SK-N-SH (cell line): ENCODE measurements at regions not wholly inside any gene's neighbourhood (a gene's known extent, or its start where the extent isn't known, plus 50 kb on each side); places are given as distances from the start of the nearest gene placed in this dataset.

Experiments used
- CTCF ChIA-PET: fragments of 300-600, 350-600 bp; formaldehyde crosslinking; extraction: SDS; loops from one replicate; lab custom pipeline; 2021; lab: Yijun Ruan, JAX
- POLR2A ChIA-PET: fragments of 350-600 bp; sonication (Branson Sonifier 250); formaldehyde crosslinking; extraction: SDS; loops from one replicate; lab custom pipeline; 2020; ENCODE audit warnings: antibody characterized with exemption, inconsistent platforms; lab: Yijun Ruan, JAX
- DNase-seq: peaks from one replicate; pipeline ENCODE4 v3.0.0; 2012
- H2AFZ ChIP-seq: fragments of 200-600 bp; sonication (generic); 2 replicates; pipeline ENCODE4 v1.8.1; 2016; ENCODE audit warnings: antibody characterized with exemption, mild to moderate bottlenecking, low read depth
- H3F3A ChIP-seq: fragments of 200-600 bp; sonication (generic); replicated peaks from 2 replicates; pipeline ENCODE3; 2016; ENCODE audit warnings: antibody characterized with exemption, mild to moderate bottlenecking; ENCODE audit not compliant: insufficient read depth
- H3K27ac ChIP-seq, 2 experiments: fragments of 200-500 bp in 1 of 2; fragments of 200-600 bp in 1 of 2; sonication (Bioruptor generic) in 1 of 2; sonication (generic), shearing (Covaris generic) in 1 of 2; 2 replicates each; pipeline versions ENCODE4 v1.5.1 to v1.6.1; 2014 to 2016; ENCODE audit warnings: low read depth in 2 of 2, inconsistent platforms in 1 of 2, low read length in 1 of 2, mild to moderate bottlenecking in 1 of 2, mixed read lengths in 1 of 2
- H3K27me3 ChIP-seq: fragments of 200-600 bp; sonication (generic), shearing (Covaris generic); 2 replicates; pipeline ENCODE4 v1.6.1; 2016; ENCODE audit warnings: mixed run types; ENCODE audit not compliant: insufficient read depth
- H3K36me3 ChIP-seq, 2 experiments: fragments of 200-500 bp in 1 of 2; fragments of 200-600 bp in 1 of 2; sonication (Bioruptor generic) in 1 of 2; sonication (generic) in 1 of 2; replicated peaks in 1 of 2; 2 replicates each; pipeline versions ENCODE3 to v1.5.1; 2014 to 2016; ENCODE audit warnings: low read length in 1 of 2, mild to moderate bottlenecking in 1 of 2; ENCODE audit not compliant: insufficient read depth in 2 of 2, control insufficient read depth in 1 of 2
- H3K4me1 ChIP-seq, 2 experiments: fragments of 200-500 bp in 1 of 2; fragments of 200-600 bp in 1 of 2; sonication (Bioruptor generic) in 1 of 2; sonication (generic), shearing (Covaris generic) in 1 of 2; 2 replicates each; pipeline versions ENCODE4 v1.5.1 to v1.6.1; 2014 to 2016; ENCODE audit warnings: low read depth in 1 of 2, low read length in 1 of 2, mixed run types in 1 of 2; ENCODE audit not compliant: insufficient read depth in 2 of 2, control insufficient read depth in 1 of 2
- H3K4me2 ChIP-seq: fragments of 200-600 bp; sonication (generic), shearing (Covaris generic); 2 replicates; pipeline ENCODE4 v1.6.1; 2017; ENCODE audit warnings: mixed run types
- H3K4me3 ChIP-seq, 2 experiments: fragments of 200-500 bp in 1 of 2; fragments of 200-600 bp in 1 of 2; sonication (Bioruptor generic) in 1 of 2; sonication (generic), shearing (Covaris generic) in 1 of 2; 2 replicates each; pipeline versions ENCODE4 v1.5.1 to v1.8.1; 2014 to 2016; ENCODE audit warnings: low read depth in 2 of 2, inconsistent platforms in 1 of 2, low read length in 1 of 2, mild to moderate bottlenecking in 1 of 2, mixed read lengths in 1 of 2, moderate library complexity in 1 of 2
- H3K79me2 ChIP-seq: fragments of 200-600 bp; sonication (generic); 2 replicates; pipeline ENCODE4 v1.8.1; 2017; ENCODE audit warnings: mild to moderate bottlenecking; ENCODE audit not compliant: insufficient read depth
- H3K9ac ChIP-seq: fragments of 200-600 bp; sonication (generic); 2 replicates; pipeline ENCODE4 v1.6.1; 2017; ENCODE audit warnings: mixed run types
- H3K9me2 ChIP-seq: fragments of 200-600 bp; sonication (generic); 2 replicates; pipeline ENCODE4 v1.6.1; 2017; ENCODE audit warnings: mixed run types
- H3K9me3 ChIP-seq: fragments of 200-600 bp; sonication (generic); 2 replicates; pipeline ENCODE4 v1.6.1; 2017; ENCODE audit warnings: mixed run types, mild to moderate bottlenecking, moderate library complexity
- H4K20me1 ChIP-seq: fragments of 200-600 bp; sonication (generic); 2 replicates; pipeline ENCODE4 v1.6.1; 2017; ENCODE audit warnings: mild to moderate bottlenecking, mixed run types; ENCODE audit not compliant: insufficient read depth
- EP300 ChIP-seq, 2 experiments: IDR thresholded peaks; 2 replicates each; pipeline versions ENCODE4 v1.4.0 to v1.6.1; 2012; ENCODE audit warnings: borderline replicate concordance in 1 of 2, low read depth in 1 of 2, low read length in 1 of 2
- FOXJ3 ChIP-seq: sonication (generic); formaldehyde crosslinking; IDR thresholded peaks from 2 replicates; pipeline ENCODE4 v1.5.1; 2020; ENCODE audit warnings: mild to moderate bottlenecking, missing genetic modification reagents
- GATA2 ChIP-seq: sonication (generic); formaldehyde crosslinking; IDR thresholded peaks from 2 replicates; pipeline ENCODE4 v1.5.0; 2020; ENCODE audit warnings: mild to moderate bottlenecking, missing genetic modification reagents
- JUND ChIP-seq: IDR thresholded peaks from 2 replicates; pipeline ENCODE4 v1.4.0; 2012
- MEF2A ChIP-seq: IDR thresholded peaks from 2 replicates; pipeline ENCODE4 v1.4.0; 2012; ENCODE audit warnings: low read depth, borderline replicate concordance
- MXI1 ChIP-seq: IDR thresholded peaks from 2 replicates; pipeline ENCODE4 v1.6.1; 2012; ENCODE audit warnings: mild to moderate bottlenecking, low read depth, low read length, improper control_type of control experiment
- NFIC ChIP-seq: IDR thresholded peaks from 2 replicates; pipeline ENCODE4 v1.4.0; 2012; ENCODE audit warnings: borderline replicate concordance
- NRF1 ChIP-seq: IDR thresholded peaks from 2 replicates; pipeline ENCODE4 v1.6.1; 2012; ENCODE audit warnings: low read depth, mild to moderate bottlenecking, low read length
- RAD21 ChIP-seq: IDR thresholded peaks from 2 replicates; pipeline ENCODE4 v1.6.1; 2012; ENCODE audit warnings: mild to moderate bottlenecking, low read length
- RXRA ChIP-seq: IDR thresholded peaks from 2 replicates; pipeline ENCODE4 v1.4.0; 2012; ENCODE audit warnings: low read depth, mild to moderate bottlenecking, borderline replicate concordance
- SIN3A ChIP-seq: IDR thresholded peaks from 2 replicates; pipeline ENCODE4 v1.6.1; 2012; ENCODE audit warnings: low read depth, mild to moderate bottlenecking, low read length, moderate library complexity, borderline replicate concordance
- TCF12 ChIP-seq: IDR thresholded peaks from 2 replicates; pipeline ENCODE4 v1.4.0; 2012
- TEAD4 ChIP-seq: IDR thresholded peaks from 2 replicates; pipeline ENCODE4 v1.4.0; 2012; ENCODE audit warnings: mild to moderate bottlenecking, borderline replicate concordance; ENCODE audit not compliant: insufficient read depth
- WGBS: methylation state at CpG from one replicate; pipeline ENCODE4 v1.1.6; 2017; ENCODE audit warnings: low lambda C conversion rate; 5-methylcytosine and 5-hydroxymethylcytosine counted together
- TF ChIP-seq, protein P1 (sequence below): fragments of 200-600 bp; sonication (generic); IDR thresholded peaks from 2 replicates; pipeline ENCODE4 v1.6.1; 2017; ENCODE audit warnings: antibody characterized with exemption, mild to moderate bottlenecking, moderate library complexity
- TF ChIP-seq, protein P2 (sequence below): fragments of 150-350 bp; IDR thresholded peaks from 2 replicates; pipeline ENCODE4 v1.6.1; 2016; ENCODE audit warnings: mild to moderate bottlenecking, low read depth, low read length
- TF ChIP-seq, protein P3 (sequence below): fragments of 150-350 bp; IDR thresholded peaks from 2 replicates; pipeline ENCODE4 v1.6.1; 2017; ENCODE audit warnings: antibody characterized with exemption, low read length, low read depth, borderline replicate concordance
- TF ChIP-seq, protein P4 (sequence below): IDR thresholded peaks from 2 replicates; pipeline ENCODE4 v1.4.0; 2012; ENCODE audit warnings: low read depth, borderline replicate concordance

DNA sequence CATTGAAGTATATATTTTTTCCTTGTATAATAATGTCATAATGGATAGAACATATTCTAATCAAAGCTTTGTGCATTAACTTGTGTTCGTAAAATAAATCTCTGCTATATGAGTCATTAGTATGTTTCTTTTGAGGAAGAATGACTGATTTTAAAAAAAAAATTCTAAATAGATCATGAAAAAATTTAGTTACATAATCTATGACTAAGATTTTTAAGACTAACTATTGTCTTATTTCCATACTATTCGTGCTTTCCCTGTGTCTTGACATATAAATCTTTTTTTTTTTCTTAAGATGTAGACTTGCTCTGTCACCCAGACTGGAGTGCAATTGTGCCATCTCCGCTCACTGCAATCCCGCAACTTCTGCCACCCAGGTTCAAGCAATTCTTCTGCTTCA is 226.1 kb downstream of the DSEL start:
- Histone ChIP-seq H3K79me2 (no peaks in the 10 kb centered on the region), H3K4me3 (no peak overlapping the region), H3K27me3 (no peaks in the 10 kb centered on the region), H3K9me2 (no peaks in the 10 kb centered on the region), H4K20me1 (no peaks in the 10 kb centered on the region), H3K4me1 (no peaks in the 10 kb centered on the region), H3K9ac (no peak overlapping the region), H2AFZ (no peak overlapping the region), H3K27ac (no peak overlapping the region), H3K36me3 (no peaks in the 10 kb centered on the region), H3K9me3 (no peaks in the 10 kb centered on the region), H3K4me2 (no peak overlapping the region), H3F3A (no peaks in the 10 kb centered on the region)
- TF ChIP-seq, protein P1, sequence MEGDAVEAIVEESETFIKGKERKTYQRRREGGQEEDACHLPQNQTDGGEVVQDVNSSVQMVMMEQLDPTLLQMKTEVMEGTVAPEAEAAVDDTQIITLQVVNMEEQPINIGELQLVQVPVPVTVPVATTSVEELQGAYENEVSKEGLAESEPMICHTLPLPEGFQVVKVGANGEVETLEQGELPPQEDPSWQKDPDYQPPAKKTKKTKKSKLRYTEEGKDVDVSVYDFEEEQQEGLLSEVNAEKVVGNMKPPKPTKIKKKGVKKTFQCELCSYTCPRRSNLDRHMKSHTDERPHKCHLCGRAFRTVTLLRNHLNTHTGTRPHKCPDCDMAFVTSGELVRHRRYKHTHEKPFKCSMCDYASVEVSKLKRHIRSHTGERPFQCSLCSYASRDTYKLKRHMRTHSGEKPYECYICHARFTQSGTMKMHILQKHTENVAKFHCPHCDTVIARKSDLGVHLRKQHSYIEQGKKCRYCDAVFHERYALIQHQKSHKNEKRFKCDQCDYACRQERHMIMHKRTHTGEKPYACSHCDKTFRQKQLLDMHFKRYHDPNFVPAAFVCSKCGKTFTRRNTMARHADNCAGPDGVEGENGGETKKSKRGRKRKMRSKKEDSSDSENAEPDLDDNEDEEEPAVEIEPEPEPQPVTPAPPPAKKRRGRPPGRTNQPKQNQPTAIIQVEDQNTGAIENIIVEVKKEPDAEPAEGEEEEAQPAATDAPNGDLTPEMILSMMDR = no peak
- TF ChIP-seq MEF2A (no peak), TCF12 (no peak)
- TF ChIP-seq, protein P2, sequence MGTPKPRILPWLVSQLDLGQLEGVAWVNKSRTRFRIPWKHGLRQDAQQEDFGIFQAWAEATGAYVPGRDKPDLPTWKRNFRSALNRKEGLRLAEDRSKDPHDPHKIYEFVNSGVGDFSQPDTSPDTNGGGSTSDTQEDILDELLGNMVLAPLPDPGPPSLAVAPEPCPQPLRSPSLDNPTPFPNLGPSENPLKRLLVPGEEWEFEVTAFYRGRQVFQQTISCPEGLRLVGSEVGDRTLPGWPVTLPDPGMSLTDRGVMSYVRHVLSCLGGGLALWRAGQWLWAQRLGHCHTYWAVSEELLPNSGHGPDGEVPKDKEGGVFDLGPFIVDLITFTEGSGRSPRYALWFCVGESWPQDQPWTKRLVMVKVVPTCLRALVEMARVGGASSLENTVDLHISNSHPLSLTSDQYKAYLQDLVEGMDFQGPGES = no peak
- POLR2A ChIA-PET = no interaction called here
- 73% methylated on average over 4 of the region's 4 CpGs for WGBS
- no peak for DNase-seq
- CTCF ChIA-PET = no interaction called here

DNA sequence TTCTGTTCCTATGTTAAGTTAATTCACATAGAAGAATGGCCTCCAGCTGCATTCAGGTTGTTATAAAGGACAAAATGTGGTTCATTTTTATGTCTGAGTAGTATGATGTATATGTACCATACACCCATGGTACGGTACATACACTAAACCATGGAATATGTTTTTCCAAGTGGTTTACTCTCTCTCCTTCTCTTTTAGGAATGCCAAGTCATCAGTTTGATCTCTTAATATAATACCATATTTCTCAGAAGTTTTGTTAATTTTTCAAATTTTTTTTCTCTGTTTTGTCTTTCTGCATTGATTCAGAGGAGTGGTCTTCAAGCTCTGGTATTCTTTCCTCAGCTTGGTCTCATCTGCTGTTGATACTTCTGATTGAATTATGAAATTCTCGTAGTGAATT is 230.9 kb downstream of the DSEL start:
- Histone ChIP-seq H3K4me1 (peaks cover 0 to 8% of the 10 kb centered on the region in 2 experiments; a peak in 2 of 4 replicates), H3F3A (no peaks in the 10 kb centered on the region), H3K9me3 (no peaks in the 10 kb centered on the region), H3K27ac (no peak overlapping the region), H3K4me3 (no peak overlapping the region), H3K36me3 (no peaks in the 10 kb centered on the region), H3K9me2 (no peaks in the 10 kb centered on the region), H3K4me2 (no peak overlapping the region), H3K9ac (no peak overlapping the region), H4K20me1 (no peaks in the 10 kb centered on the region), H3K79me2 (no peaks in the 10 kb centered on the region), H2AFZ (0 out of 2 replicates have a peak overlapping the region, but pooled peaks have one; percentile 47), H3K27me3 (no peaks in the 10 kb centered on the region)
- TF ChIP-seq MXI1 = no peak
- TF ChIP-seq SIN3A = no peak
- no peak for TF ChIP-seq EP300 (IDR thresholded peaks at IDR 0.05; ENCODE audit: borderline replicate concordance in 1 of 2, low read depth in 1 of 2, low read length in 1 of 2)
- no peak for TF ChIP-seq TEAD4
- no peak for TF ChIP-seq RAD21
- 81% methylated on average over 2 of the region's 2 CpGs for WGBS
- POLR2A ChIA-PET = no interaction called here
- no peak for DNase-seq
- CTCF ChIA-PET = no interaction called here

DNA sequence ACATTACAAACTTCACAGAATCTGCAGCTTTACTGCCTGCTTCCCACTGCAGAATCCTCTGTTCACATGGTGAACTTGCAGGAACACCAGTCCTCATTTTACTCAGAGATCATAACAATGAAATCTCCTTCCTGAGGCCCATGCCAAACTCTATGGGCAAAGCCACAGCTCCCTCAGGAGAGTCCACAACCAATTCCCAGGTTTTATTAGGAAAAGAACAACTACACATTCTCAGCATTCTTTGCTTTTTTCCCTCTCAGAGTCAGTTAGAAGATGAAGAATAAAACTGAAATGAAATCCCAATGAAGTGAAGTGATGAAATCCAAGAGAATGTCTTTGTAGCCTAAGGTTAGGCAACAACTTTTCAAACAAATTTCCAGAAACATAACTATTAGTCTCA is 233.7 kb downstream of the DSEL start:
- no peaks in the 10 kb centered on the region for H3F3A ChIP-seq
- no peak for DNase-seq
- H3K36me3 ChIP-seq = no peaks in the 10 kb centered on the region
- no peaks in the 10 kb centered on the region for H3K27me3 ChIP-seq
- no peaks in the 10 kb centered on the region for H3K9me3 ChIP-seq
- H3K9ac ChIP-seq = no peak overlapping the region
- H2AFZ ChIP-seq = peak overlapping the region; percentile 34; the same call in 1 of the 2 replicates
- H3K4me2 ChIP-seq = no peak overlapping the region
- no peaks in the 10 kb centered on the region for H4K20me1 ChIP-seq
- CTCF ChIA-PET = interaction anchor here (1.5 to 2.7 kb wide), 2 partner anchors 10 to 230 kb away, joined by 3 to 12 read pairs; no protein-coding TSS in a partner anchor
- H3K9me2 ChIP-seq = no peaks in the 10 kb centered on the region
- no peaks in the 10 kb centered on the region for H3K79me2 ChIP-seq
- H3K4me3 ChIP-seq = no peak overlapping the region
- no peak overlapping the region for H3K27ac ChIP-seq
- POLR2A ChIA-PET = no interaction called here
- peaks cover 0 to 8% of the 10 kb centered on the region in 2 experiments; a peak in 2 of 4 replicates for H3K4me1 ChIP-seq
- no peak for TF ChIP-seq RAD21
- TF ChIP-seq JUND = no peak
- no peak for TF ChIP-seq FOXJ3 (CRISPR knock-in tag)
- TF ChIP-seq NFIC = no peak
- TF ChIP-seq MXI1 = no peak
- no peak for TF ChIP-seq GATA2 (CRISPR knock-in tag)
- no peak for TF ChIP-seq TCF12
- TF ChIP-seq, protein P2 = no peak
- TF ChIP-seq, protein P3, sequence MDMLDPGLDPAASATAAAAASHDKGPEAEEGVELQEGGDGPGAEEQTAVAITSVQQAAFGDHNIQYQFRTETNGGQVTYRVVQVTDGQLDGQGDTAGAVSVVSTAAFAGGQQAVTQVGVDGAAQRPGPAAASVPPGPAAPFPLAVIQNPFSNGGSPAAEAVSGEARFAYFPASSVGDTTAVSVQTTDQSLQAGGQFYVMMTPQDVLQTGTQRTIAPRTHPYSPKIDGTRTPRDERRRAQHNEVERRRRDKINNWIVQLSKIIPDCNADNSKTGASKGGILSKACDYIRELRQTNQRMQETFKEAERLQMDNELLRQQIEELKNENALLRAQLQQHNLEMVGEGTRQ = no peak
- no peak for TF ChIP-seq RXRA
- no peak for TF ChIP-seq NRF1
- TF ChIP-seq, protein P4, sequence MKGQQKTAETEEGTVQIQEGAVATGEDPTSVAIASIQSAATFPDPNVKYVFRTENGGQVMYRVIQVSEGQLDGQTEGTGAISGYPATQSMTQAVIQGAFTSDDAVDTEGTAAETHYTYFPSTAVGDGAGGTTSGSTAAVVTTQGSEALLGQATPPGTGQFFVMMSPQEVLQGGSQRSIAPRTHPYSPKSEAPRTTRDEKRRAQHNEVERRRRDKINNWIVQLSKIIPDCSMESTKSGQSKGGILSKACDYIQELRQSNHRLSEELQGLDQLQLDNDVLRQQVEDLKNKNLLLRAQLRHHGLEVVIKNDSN = no peak
